HCT116 (cell line): ENCODE measurements at regions not wholly inside any gene's neighbourhood (a gene's known extent, or its start where the extent isn't known, plus 50 kb on each side); places are given as distances from the start of the nearest gene placed in this dataset.

ENCODE experiments used
- ATAC-seq: fragments of 200-7000 bp; cut with Tn5 transposase; 2 replicates; pipeline ENCODE4 v1.9.1; 2020; ENCODE audit warnings: mild to moderate bottlenecking, moderate library complexity
- BruUV-seq: library from RNA; stranded (reverse); fragments of 400-500 nt; replicated peaks from 2 replicates; lab custom pipeline; 2021; lab: Mats Ljungman, UMichigan
- CTCF ChIA-PET: fragments of 300-600 bp; sonication (Branson Sonifier 250); formaldehyde crosslinking; loops from one replicate; lab custom pipeline; 2021; ENCODE audit warnings: antibody characterized with exemption; lab: Charles Lee
- POLR2A ChIA-PET: fragments of 300-600, 350-600 bp; sonication (Branson Sonifier 250); formaldehyde crosslinking; loops from one replicate; lab custom pipeline; 2021; ENCODE audit warnings: antibody characterized with exemption; lab: Charles Lee
- RAD21 ChIA-PET, 2 experiments: fragments of 300-600 bp; sonication (Branson Sonifier 250); formaldehyde crosslinking; loops; one replicate each; lab custom pipeline; 2023; ENCODE audit warnings: low total read pairs in 2 of 2; ENCODE audit not compliant: uncharacterized antibody in 2 of 2, unreplicated experiment in 2 of 2, low non-redundant PET in 1 of 2; lab: Charles Lee
- DNase-seq: peaks from one replicate; pipeline ENCODE4 v3.0.0-alpha.2; 2010; ENCODE audit warnings: low read depth, low spot score
- H2AFZ ChIP-seq: fragments of 200-600 bp; shearing (Covaris generic), sonication (generic); 2 replicates; pipeline ENCODE4 v1.6.1; 2017; ENCODE audit warnings: low read depth, mixed run types, mixed read lengths, antibody characterized with exemption, low read length; ENCODE audit not compliant: poor library complexity, severe bottlenecking
- H3K27ac ChIP-seq: 2 replicates; pipeline ENCODE4 v1.5.1; 2012; ENCODE audit warnings: low read depth, low read length
- H3K27me3 ChIP-seq: fragments of 200-600 bp; sonication (generic); 2 replicates; pipeline ENCODE4 v1.6.1; 2016; ENCODE audit warnings: mixed run types, low read length, mixed read lengths; ENCODE audit not compliant: insufficient read depth
- H3K36me3 ChIP-seq, 2 experiments: fragments of 200-500 bp in 1 of 2; fragments of 200-600 bp in 1 of 2; sonication (Bioruptor generic) in 1 of 2; sonication (generic) in 1 of 2; 2 replicates each; pipeline versions ENCODE4 v1.5.1 to v1.6.1; 2014 to 2016; ENCODE audit warnings: low read length in 2 of 2, inconsistent platforms in 1 of 2, mixed read lengths in 1 of 2, mixed run types in 1 of 2; ENCODE audit not compliant: insufficient read depth in 2 of 2, control insufficient read depth in 1 of 2
- H3K4me1 ChIP-seq, 2 experiments: fragments of 200-600 bp in 1 of 2; sonication (generic) in 1 of 2; 2 replicates each; pipeline versions ENCODE4 v1.5.1 to v1.6.1; 2012 to 2017; ENCODE audit warnings: low read length in 2 of 2, inconsistent platforms in 1 of 2, mild to moderate bottlenecking in 1 of 2, mixed read lengths in 1 of 2, mixed run types in 1 of 2, moderate library complexity in 1 of 2; ENCODE audit not compliant: insufficient read depth in 2 of 2, control insufficient read depth in 1 of 2
- H3K4me2 ChIP-seq: fragments of 200-600 bp; sonication (generic); 2 replicates; pipeline ENCODE4 v1.6.1; 2017; ENCODE audit warnings: mixed run types, low read length, mixed read lengths
- H3K4me3 ChIP-seq, 2 experiments: fragments of 200-600 bp in 1 of 2; sonication (generic) in 1 of 2; replicated peaks in 1 of 2; 2 replicates each; pipeline ENCODE4 v1.5.1; 2011 to 2016; ENCODE audit warnings: low read length in 2 of 2, control low read depth in 1 of 2, low read depth in 1 of 2, mild to moderate bottlenecking in 1 of 2, mixed read lengths in 1 of 2, mixed run types in 1 of 2
- H3K79me2 ChIP-seq: fragments of 200-600 bp; sonication (generic); 2 replicates; pipeline ENCODE4 v1.6.1; 2017; ENCODE audit warnings: mild to moderate bottlenecking, mixed run types, low read length, moderate library complexity, mixed read lengths; ENCODE audit not compliant: insufficient read depth
- H3K9ac ChIP-seq: fragments of 200-600 bp; sonication (generic); 2 replicates; pipeline ENCODE4 v1.6.1; 2016; ENCODE audit warnings: low read length, mixed read lengths
- H3K9me2 ChIP-seq: fragments of 200-600 bp; sonication (generic), shearing (Covaris generic); 2 replicates; pipeline ENCODE4 v1.6.1; 2017; ENCODE audit warnings: mixed run types, mild to moderate bottlenecking, moderate library complexity; ENCODE audit not compliant: insufficient read depth
- H3K9me3 ChIP-seq, 2 experiments: fragments of 200-500 bp in 1 of 2; fragments of 200-600 bp in 1 of 2; sonication (Bioruptor generic) in 1 of 2; sonication (generic) in 1 of 2; 2 replicates each; pipeline ENCODE4 v1.6.1; 2014 to 2017; ENCODE audit warnings: low read length in 2 of 2, mixed read lengths in 2 of 2, inconsistent platforms in 1 of 2, low read depth in 1 of 2, mild to moderate bottlenecking in 1 of 2, mixed run types in 1 of 2, moderate library complexity in 1 of 2; ENCODE audit not compliant: control insufficient read depth in 1 of 2, insufficient read depth in 1 of 2
- H4K20me1 ChIP-seq: fragments of 200-600 bp; sonication (generic), shearing (Covaris generic); 2 replicates; pipeline ENCODE4 v1.6.1; 2017; ENCODE audit warnings: mixed run types, mild to moderate bottlenecking, moderate library complexity; ENCODE audit not compliant: insufficient read depth
- CBX3 ChIP-seq: IDR thresholded peaks from 2 replicates; pipeline ENCODE4 v1.6.1; 2012; ENCODE audit warnings: low read depth
- CEBPB ChIP-seq: IDR thresholded peaks from 2 replicates; pipeline ENCODE4 v1.6.1; 2012; ENCODE audit warnings: low read depth
- ELF1 ChIP-seq: IDR thresholded peaks from 2 replicates; pipeline ENCODE4 v1.6.1; 2012; ENCODE audit warnings: low read depth, borderline replicate concordance
- EZH2phosphoT487 ChIP-seq: fragments of 200-600 bp; IDR thresholded peaks from 2 replicates; pipeline ENCODE4 v1.6.1; 2018; ENCODE audit warnings: antibody characterized with exemption, borderline replicate concordance
- FOSL1 ChIP-seq: IDR thresholded peaks from 2 replicates; pipeline ENCODE4 v1.6.1; 2012; ENCODE audit warnings: low read depth
- JUND ChIP-seq: IDR thresholded peaks from 2 replicates; pipeline ENCODE4 v1.6.1; 2012
- POLR2A ChIP-seq: IDR thresholded peaks from 2 replicates; pipeline ENCODE4 v1.7.0; 2011; ENCODE audit warnings: borderline replicate concordance; ENCODE audit not compliant: insufficient read depth, insufficient read length; ENCODE audit errors: extremely low read depth
- POLR2AphosphoS5 ChIP-seq: IDR thresholded peaks from 2 replicates; pipeline ENCODE4 v1.6.1; 2011; ENCODE audit warnings: mild to moderate bottlenecking, low read depth, low read length, moderate library complexity
- RAD21 ChIP-seq: IDR thresholded peaks from 2 replicates; pipeline ENCODE4 v1.6.1; 2012; ENCODE audit warnings: low read depth, mild to moderate bottlenecking
- SIN3A ChIP-seq: IDR thresholded peaks from 2 replicates; pipeline ENCODE4 v1.6.1; 2012; ENCODE audit warnings: low read depth
- SP1 ChIP-seq: IDR thresholded peaks from 2 replicates; pipeline ENCODE4 v1.6.1; 2012; ENCODE audit warnings: low read depth
- SRF ChIP-seq: IDR thresholded peaks from 2 replicates; pipeline ENCODE4 v1.6.1; 2012; ENCODE audit warnings: low read depth
- TCF7L2 ChIP-seq: IDR thresholded peaks from 2 replicates; pipeline ENCODE4 v1.7.0; 2011; ENCODE audit warnings: borderline replicate concordance, inconsistent platforms; ENCODE audit not compliant: insufficient read depth, insufficient read length; ENCODE audit errors: extremely low read depth
- ZFX ChIP-seq: fragments of 450-650 bp; IDR thresholded peaks from 2 replicates; pipeline ENCODE4 v1.6.1; 2017
- ZNF274 ChIP-seq: fragments of 200-500 bp; sonication (Bioruptor generic); IDR thresholded peaks from 2 replicates; pipeline ENCODE4 v1.6.1; 2014; ENCODE audit warnings: mild to moderate bottlenecking, low read depth, low read length, inconsistent platforms
- intact Hi-C: fragments of 100-400 bp; cut with micrococcal nuclease; formaldehyde crosslinking; loops from 2 replicates; pipeline ENCODE4 v1.10.0; 2022
- TF ChIP-seq, protein P1 (sequence below), 3 experiments: fragments of 200-600 bp in 1 of 3; sonication (generic) in 1 of 3; IDR thresholded peaks in 2 of 3; conservative IDR thresholded peaks in 1 of 3; 2 replicates each; pipeline ENCODE4 v1.5.1; 2012 to 2017; ENCODE audit warnings: low read depth in 2 of 3, low read length in 2 of 3, antibody characterized with exemption in 1 of 3, borderline replicate concordance in 1 of 3, control low read depth in 1 of 3, mild to moderate bottlenecking in 1 of 3, mixed read lengths in 1 of 3, mixed run types in 1 of 3, moderate library complexity in 1 of 3; ENCODE audit not compliant: insufficient read depth in 1 of 3
- TF ChIP-seq, protein P2 (sequence below): IDR thresholded peaks from 2 replicates; pipeline ENCODE4 v1.6.1; 2012
- TF ChIP-seq, protein P3 (sequence below): IDR thresholded peaks from 2 replicates; pipeline ENCODE4 v1.6.1; 2012; ENCODE audit warnings: low read depth
- TF ChIP-seq, protein P4 (sequence below): IDR thresholded peaks from 2 replicates; pipeline ENCODE4 v1.6.1; 2012
- TF ChIP-seq, protein P5 (sequence below): IDR thresholded peaks from 2 replicates; pipeline ENCODE4 v1.6.1; 2011; ENCODE audit warnings: mild to moderate bottlenecking, low read length, moderate library complexity; ENCODE audit not compliant: insufficient replicate concordance; ENCODE audit errors: extremely low read depth

DNA sequence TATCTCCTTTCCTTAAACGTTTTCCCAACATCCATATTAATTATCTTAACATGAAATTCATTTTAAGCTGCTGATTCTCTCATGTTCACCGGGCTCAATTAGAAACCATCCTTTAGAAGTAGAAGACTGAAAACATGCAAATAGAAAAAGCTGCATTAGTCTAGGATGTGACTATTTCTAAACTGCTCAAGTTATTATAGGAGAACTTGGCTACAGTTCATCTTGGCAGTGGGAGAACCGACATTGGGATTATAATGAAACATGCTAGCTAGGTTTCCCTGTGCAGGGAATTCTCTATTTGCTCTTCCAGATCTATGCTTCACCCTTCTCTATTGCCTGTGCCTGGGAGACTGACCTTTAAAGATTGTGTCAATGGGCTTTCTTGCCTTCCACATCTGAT, 151.0 kb upstream of the PPARGC1A start:
- Histone ChIP-seq H3K4me2 (no peak overlapping the region), H3K9me3 (peaks cover 5 to 14% of the 10 kb centered on the region in 2 experiments; a peak in 2 of 4 replicates), H3K4me1 (no peaks in the 10 kb centered on the region), H3K27ac (no peak overlapping the region), H3K79me2 (no peaks in the 10 kb centered on the region), H2AFZ (no peak overlapping the region), H3K9me2 (no peaks in the 10 kb centered on the region), H3K27me3 (no peaks in the 10 kb centered on the region), H3K36me3 (no peaks in the 10 kb centered on the region), H3K9ac (no peak overlapping the region), H3K4me3 (no peak overlapping the region), H4K20me1 (no peaks in the 10 kb centered on the region)
- ChIA-PET CTCF (no interaction called here), RAD21 (no interaction called here), POLR2A (no interaction called here)
- TF ChIP-seq SP1 (no peak), ELF1 (no peak), POLR2AphosphoS5 (no peak), SRF (no peak), ZNF274 (no peak), CEBPB (no peak), SIN3A (no peak), TCF7L2 (no peak), POLR2A (no peak), JUND (no peak), EZH2phosphoT487 (no peak), ZFX (no peak), RAD21 (no peak), CBX3 (no peak), FOSL1 (no peak)
- TF ChIP-seq, protein P1, sequence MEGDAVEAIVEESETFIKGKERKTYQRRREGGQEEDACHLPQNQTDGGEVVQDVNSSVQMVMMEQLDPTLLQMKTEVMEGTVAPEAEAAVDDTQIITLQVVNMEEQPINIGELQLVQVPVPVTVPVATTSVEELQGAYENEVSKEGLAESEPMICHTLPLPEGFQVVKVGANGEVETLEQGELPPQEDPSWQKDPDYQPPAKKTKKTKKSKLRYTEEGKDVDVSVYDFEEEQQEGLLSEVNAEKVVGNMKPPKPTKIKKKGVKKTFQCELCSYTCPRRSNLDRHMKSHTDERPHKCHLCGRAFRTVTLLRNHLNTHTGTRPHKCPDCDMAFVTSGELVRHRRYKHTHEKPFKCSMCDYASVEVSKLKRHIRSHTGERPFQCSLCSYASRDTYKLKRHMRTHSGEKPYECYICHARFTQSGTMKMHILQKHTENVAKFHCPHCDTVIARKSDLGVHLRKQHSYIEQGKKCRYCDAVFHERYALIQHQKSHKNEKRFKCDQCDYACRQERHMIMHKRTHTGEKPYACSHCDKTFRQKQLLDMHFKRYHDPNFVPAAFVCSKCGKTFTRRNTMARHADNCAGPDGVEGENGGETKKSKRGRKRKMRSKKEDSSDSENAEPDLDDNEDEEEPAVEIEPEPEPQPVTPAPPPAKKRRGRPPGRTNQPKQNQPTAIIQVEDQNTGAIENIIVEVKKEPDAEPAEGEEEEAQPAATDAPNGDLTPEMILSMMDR (IDR thresholded peaks at IDR 0.05 in 2 of 3, conservative IDR thresholded peaks at IDR 0.05 in 1 of 3; ENCODE audit: borderline replicate concordance in 1 of 3, insufficient read depth in 1 of 3, low read depth in 2 of 3, low read length in 2 of 3), result no peak
- TF ChIP-seq, protein P2, sequence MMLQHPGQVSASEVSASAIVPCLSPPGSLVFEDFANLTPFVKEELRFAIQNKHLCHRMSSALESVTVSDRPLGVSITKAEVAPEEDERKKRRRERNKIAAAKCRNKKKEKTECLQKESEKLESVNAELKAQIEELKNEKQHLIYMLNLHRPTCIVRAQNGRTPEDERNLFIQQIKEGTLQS, result no peak
- TF ChIP-seq, protein P3, sequence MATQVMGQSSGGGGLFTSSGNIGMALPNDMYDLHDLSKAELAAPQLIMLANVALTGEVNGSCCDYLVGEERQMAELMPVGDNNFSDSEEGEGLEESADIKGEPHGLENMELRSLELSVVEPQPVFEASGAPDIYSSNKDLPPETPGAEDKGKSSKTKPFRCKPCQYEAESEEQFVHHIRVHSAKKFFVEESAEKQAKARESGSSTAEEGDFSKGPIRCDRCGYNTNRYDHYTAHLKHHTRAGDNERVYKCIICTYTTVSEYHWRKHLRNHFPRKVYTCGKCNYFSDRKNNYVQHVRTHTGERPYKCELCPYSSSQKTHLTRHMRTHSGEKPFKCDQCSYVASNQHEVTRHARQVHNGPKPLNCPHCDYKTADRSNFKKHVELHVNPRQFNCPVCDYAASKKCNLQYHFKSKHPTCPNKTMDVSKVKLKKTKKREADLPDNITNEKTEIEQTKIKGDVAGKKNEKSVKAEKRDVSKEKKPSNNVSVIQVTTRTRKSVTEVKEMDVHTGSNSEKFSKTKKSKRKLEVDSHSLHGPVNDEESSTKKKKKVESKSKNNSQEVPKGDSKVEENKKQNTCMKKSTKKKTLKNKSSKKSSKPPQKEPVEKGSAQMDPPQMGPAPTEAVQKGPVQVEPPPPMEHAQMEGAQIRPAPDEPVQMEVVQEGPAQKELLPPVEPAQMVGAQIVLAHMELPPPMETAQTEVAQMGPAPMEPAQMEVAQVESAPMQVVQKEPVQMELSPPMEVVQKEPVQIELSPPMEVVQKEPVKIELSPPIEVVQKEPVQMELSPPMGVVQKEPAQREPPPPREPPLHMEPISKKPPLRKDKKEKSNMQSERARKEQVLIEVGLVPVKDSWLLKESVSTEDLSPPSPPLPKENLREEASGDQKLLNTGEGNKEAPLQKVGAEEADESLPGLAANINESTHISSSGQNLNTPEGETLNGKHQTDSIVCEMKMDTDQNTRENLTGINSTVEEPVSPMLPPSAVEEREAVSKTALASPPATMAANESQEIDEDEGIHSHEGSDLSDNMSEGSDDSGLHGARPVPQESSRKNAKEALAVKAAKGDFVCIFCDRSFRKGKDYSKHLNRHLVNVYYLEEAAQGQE, result no peak
- TF ChIP-seq, protein P4, sequence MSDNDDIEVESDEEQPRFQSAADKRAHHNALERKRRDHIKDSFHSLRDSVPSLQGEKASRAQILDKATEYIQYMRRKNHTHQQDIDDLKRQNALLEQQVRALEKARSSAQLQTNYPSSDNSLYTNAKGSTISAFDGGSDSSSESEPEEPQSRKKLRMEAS, result no peak
- TF ChIP-seq, protein P5, sequence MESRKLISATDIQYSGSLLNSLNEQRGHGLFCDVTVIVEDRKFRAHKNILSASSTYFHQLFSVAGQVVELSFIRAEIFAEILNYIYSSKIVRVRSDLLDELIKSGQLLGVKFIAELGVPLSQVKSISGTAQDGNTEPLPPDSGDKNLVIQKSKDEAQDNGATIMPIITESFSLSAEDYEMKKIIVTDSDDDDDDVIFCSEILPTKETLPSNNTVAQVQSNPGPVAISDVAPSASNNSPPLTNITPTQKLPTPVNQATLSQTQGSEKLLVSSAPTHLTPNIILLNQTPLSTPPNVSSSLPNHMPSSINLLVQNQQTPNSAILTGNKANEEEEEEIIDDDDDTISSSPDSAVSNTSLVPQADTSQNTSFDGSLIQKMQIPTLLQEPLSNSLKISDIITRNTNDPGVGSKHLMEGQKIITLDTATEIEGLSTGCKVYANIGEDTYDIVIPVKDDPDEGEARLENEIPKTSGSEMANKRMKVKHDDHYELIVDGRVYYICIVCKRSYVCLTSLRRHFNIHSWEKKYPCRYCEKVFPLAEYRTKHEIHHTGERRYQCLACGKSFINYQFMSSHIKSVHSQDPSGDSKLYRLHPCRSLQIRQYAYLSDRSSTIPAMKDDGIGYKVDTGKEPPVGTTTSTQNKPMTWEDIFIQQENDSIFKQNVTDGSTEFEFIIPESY, result no peak
- ATAC-seq, result no peak
- intact Hi-C loops, result no loop called here
- no peak for DNase-seq
- no TSS peak for BruUV-seq
